GM12878 (cell line): ENCODE measurements at regions not wholly inside any gene's neighbourhood (a gene's known extent, or its start where the extent isn't known, plus 50 kb on each side); places are given as distances from the start of the nearest gene placed in this dataset.

Experiments
- ATAC-seq: fragments of 200-7000 bp; cut with Tn5 transposase; 3 replicates; pipeline ENCODE4 v1.9.1; 2020; ENCODE audit warnings: mild to moderate bottlenecking, moderate library complexity
- BruUV-seq: library from RNA; stranded (reverse); fragments of 400-500 nt; replicated peaks from 2 replicates; lab custom pipeline; 2021; lab: Mats Ljungman, UMichigan
- CTCF ChIA-PET: fragments of 300-600 bp; sonication (Branson Sonifier 250); formaldehyde crosslinking; extraction: SDS; loops from one replicate; lab custom pipeline; 2021; ENCODE audit warnings: inconsistent platforms; lab: Yijun Ruan, JAX
- POLR2A ChIA-PET: fragments of 350-600 bp; formaldehyde crosslinking; extraction: SDS; loops from one replicate; lab custom pipeline; 2021; ENCODE audit warnings: inconsistent platforms; lab: Charles Lee
- RAD21 ChIA-PET: fragments of 300-600 bp; sonication (Branson Sonifier 250); formaldehyde crosslinking; loops from one replicate; lab custom pipeline; 2023; ENCODE audit warnings: antibody characterized with exemption; ENCODE audit not compliant: unreplicated experiment; lab: Charles Lee
- SMC1A ChIA-PET: fragments of 300-600 bp; sonication (Branson Sonifier 250); formaldehyde crosslinking; loops from one replicate; lab custom pipeline; 2023; ENCODE audit not compliant: unreplicated experiment, uncharacterized antibody; lab: Charles Lee
- DNase-seq: peaks from one replicate; pipeline ENCODE4 v3.0.0-alpha.2; 2011; ENCODE audit warnings: low read depth, low spot score
- FAIRE-seq: peaks from 3 replicates; lab custom pipeline; 2011; peaks lifted over from hg19 to GRCh38; lab: Jason Lieb, UNC
- H2AFZ ChIP-seq: 2 replicates; pipeline ENCODE4 v1.6.0; 2011; ENCODE audit warnings: low read depth, low read length, control low read depth; ENCODE audit not compliant: control insufficient read depth
- H3K27ac ChIP-seq: 2 replicates; pipeline ENCODE4 v1.5.1; 2011; ENCODE audit warnings: control low read depth; ENCODE audit not compliant: control insufficient read depth, insufficient read depth
- H3K27me3 ChIP-seq, 2 experiments: replicated peaks in 1 of 2; 2 replicates each; pipeline versions ENCODE4 v1.6.0 to v1.6.1; 2011; ENCODE audit warnings: low read length in 1 of 2; ENCODE audit not compliant: control insufficient read depth in 2 of 2, insufficient read depth in 2 of 2
- H3K36me3 ChIP-seq, 2 experiments: 2 replicates each; pipeline ENCODE4 v1.5.1; 2011; ENCODE audit warnings: low read length in 1 of 2; ENCODE audit not compliant: control insufficient read depth in 2 of 2, insufficient read depth in 2 of 2
- H3K4me1 ChIP-seq: 2 replicates; pipeline ENCODE4 v1.6.1; 2011; ENCODE audit warnings: mild to moderate bottlenecking, low read length, moderate library complexity, mixed read lengths; ENCODE audit not compliant: control insufficient read depth, insufficient read depth
- H3K4me2 ChIP-seq: 2 replicates; pipeline ENCODE4 v1.6.0; 2011; ENCODE audit warnings: control low read depth; ENCODE audit not compliant: control insufficient read depth, insufficient read depth
- H3K4me3 ChIP-seq: fragments of 200-600 bp; sonication (generic); 2 replicates; pipeline ENCODE4 v1.5.1; 2016
- H3K79me2 ChIP-seq: 2 replicates; pipeline ENCODE4 v1.6.0; 2011; ENCODE audit warnings: low read length; ENCODE audit not compliant: control insufficient read depth, insufficient read depth
- H3K9ac ChIP-seq: 2 replicates; pipeline ENCODE4 v1.8.0; 2011; ENCODE audit warnings: low read length, control low read depth, mixed read lengths; ENCODE audit not compliant: control insufficient read depth, insufficient read depth
- H3K9me3 ChIP-seq: replicated peaks from 3 replicates; pipeline ENCODE4 v1.5.1; 2011; ENCODE audit warnings: mild to moderate bottlenecking, low read length; ENCODE audit not compliant: control insufficient read depth, insufficient read depth
- H4K20me1 ChIP-seq: 2 replicates; pipeline ENCODE4 v1.6.0; 2011; ENCODE audit not compliant: control insufficient read depth, insufficient read depth
- DPF2 ChIP-seq: fragments of 450-650 bp; IDR thresholded peaks from 2 replicates; pipeline ENCODE4 v1.6.1; 2017; ENCODE audit warnings: mild to moderate bottlenecking
- ESRRA ChIP-seq: IDR thresholded peaks from 2 replicates; pipeline ENCODE4 v1.6.1; 2012; ENCODE audit warnings: mild to moderate bottlenecking, low read length, improper control_type of control experiment
- JUNB ChIP-seq: IDR thresholded peaks from 2 replicates; pipeline ENCODE4 v1.6.1; 2016; ENCODE audit warnings: antibody characterized with exemption, mild to moderate bottlenecking
- MEF2B ChIP-seq: fragments of 450-650 bp; IDR thresholded peaks from 2 replicates; pipeline ENCODE4 v1.6.1; 2018; ENCODE audit warnings: mild to moderate bottlenecking, moderate library complexity; ENCODE audit not compliant: partially characterized antibody, poor library complexity, severe bottlenecking
- MLLT1 ChIP-seq: fragments of 450-650 bp; IDR thresholded peaks from 2 replicates; pipeline ENCODE4 v1.6.1; 2016; ENCODE audit warnings: mild to moderate bottlenecking
- WGBS: methylation state at CpG from one replicate; pipeline ENCODE4 v1.1.6; 2016; ENCODE audit warnings: low lambda C conversion rate; ENCODE audit not compliant: insufficient replicate concordance, insufficient coverage; ENCODE audit errors: missing lambda C conversion rate; 5-methylcytosine and 5-hydroxymethylcytosine counted together
- in situ Hi-C: fragments of 300-500 bp; cut with MboI; formaldehyde crosslinking; loops from 9 replicates; pipeline ENCODE4 v1.14.3; 2018; ENCODE audit warnings: mixed read lengths
- intact Hi-C: fragments of 100-400 bp; cut with micrococcal nuclease; formaldehyde crosslinking; loops from one replicate; pipeline ENCODE4 v1.14.2; 2022; ENCODE audit not compliant: unreplicated experiment
- TF ChIP-seq, protein P1 (sequence below): IDR thresholded peaks from 2 replicates; pipeline ENCODE4 v1.6.1; 2012; ENCODE audit warnings: low read depth, low read length, improper control_type of control experiment
- TF ChIP-seq, protein P2 (sequence below): fragments of 450-650 bp; IDR thresholded peaks from 2 replicates; pipeline ENCODE4 v1.6.1; 2017; ENCODE audit warnings: mild to moderate bottlenecking, moderate library complexity

DNA sequence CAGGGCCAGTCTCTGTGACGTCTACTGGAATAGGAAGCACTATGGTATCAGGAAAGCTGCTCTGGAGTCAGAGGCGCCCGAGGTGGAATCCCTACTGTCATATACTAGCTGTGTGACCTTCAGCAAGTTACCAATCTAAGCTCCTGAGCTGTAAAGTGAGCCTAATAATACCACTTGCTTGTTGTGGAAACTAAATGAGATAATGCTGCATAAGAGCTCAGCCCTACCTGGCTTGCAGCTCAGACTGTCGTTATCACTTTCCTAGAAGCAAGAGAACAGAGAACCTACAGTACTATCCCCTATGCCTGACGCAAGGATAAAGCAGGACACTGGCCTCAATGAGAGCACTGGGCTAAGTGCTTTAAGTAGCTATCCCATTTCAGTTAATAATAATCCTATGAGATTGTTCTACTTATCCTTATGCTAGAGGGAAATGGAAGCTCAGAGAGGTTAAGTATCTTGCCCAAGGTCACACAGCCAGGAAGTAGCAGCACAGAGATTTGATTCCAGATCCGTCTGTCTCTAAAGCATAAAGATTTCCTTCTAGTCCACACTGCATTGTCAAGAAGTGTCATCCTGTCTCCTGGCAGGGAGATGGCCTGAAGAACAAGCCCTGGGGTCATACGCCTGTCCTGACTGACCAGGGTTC, 195.2 kb downstream of the TLE3 start:
- no TSS peak for BruUV-seq
- ChIA-PET RAD21 (no interaction called here), POLR2A (no interaction called here)
- no peak overlapping the region for H3K9ac ChIP-seq
- H4K20me1 ChIP-seq = no peaks in the 10 kb centered on the region
- no peaks in the 10 kb centered on the region for H3K4me1 ChIP-seq
- TF ChIP-seq, protein P1, sequence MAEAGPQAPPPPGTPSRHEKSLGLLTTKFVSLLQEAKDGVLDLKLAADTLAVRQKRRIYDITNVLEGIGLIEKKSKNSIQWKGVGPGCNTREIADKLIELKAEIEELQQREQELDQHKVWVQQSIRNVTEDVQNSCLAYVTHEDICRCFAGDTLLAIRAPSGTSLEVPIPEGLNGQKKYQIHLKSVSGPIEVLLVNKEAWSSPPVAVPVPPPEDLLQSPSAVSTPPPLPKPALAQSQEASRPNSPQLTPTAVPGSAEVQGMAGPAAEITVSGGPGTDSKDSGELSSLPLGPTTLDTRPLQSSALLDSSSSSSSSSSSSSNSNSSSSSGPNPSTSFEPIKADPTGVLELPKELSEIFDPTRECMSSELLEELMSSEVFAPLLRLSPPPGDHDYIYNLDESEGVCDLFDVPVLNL = no peak
- TF ChIP-seq ESRRA = no peak
- TF ChIP-seq, all 136 proteins: peak for 0
- WGBS = 39% methylated on average over 7 of the region's 7 CpGs
- Histone ChIP-seq H3K4me3 (no peak overlapping the region), H3K27me3 (no peaks in the 10 kb centered on the region), H3K27ac (no peak overlapping the region), H3K4me2 (no peak overlapping the region), H3K9me3 (no peaks in the 10 kb centered on the region), H3K79me2 (no peaks in the 10 kb centered on the region), H3K36me3 (no peaks in the 10 kb centered on the region), H2AFZ (no peak overlapping the region)
- intact Hi-C loops = no loop called here
- in situ Hi-C loops = no loop called here
- FAIRE-seq (no peak), DNase-seq (no peak), ATAC-seq (no peak)
- ChIA-PET SMC1A (interaction anchor here (0.6 to 1.4 kb wide), 2 partner anchors 12 to 151 kb away, joined by 4 read pairs; no protein-coding TSS in a partner anchor), CTCF (no interaction called here)

DNA sequence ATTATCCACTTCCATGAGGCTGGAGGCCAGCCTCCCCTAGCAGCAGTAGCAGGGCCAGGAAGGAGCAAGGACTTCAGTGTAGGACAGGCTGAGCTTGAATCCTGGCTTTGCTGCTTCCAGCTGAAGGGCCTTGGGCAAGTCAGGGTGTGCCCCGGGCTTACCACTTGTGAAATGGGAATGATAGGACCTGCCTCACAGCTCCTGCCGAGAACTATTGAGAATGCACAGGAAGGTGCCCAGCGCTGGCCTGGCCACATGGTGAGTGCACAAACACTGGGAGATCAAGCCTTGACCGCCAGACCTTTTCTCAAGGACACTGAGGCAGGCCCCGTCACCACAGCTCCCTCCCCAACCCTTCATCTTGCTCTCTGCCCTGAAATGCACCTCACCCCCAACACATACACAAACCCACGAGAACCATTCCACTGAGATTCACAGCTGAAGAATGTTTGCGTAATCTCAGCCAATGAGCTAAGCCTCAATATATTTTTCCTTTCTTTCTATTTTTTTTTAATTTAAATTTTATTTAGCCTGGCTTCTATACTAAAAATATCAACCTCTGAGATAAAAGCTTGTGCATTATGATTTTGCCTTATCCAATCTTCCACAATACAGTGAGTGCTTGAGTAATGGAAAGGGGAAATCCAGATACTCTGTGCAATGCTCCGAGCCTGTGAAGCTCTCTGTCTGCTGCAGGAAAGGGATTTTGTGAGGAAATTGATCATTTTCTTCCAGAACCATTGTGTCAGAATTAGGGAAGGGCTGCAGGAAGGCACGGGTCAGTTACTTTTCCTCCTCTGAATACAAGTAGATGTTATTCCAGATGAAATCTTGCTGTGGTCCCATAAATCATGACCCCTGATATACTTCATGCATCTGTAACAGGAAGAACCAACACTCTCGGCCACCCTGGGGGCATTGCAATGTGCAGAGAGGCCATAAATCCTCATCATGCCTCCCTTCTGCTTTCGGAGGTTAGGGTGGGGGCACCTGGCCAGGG, 193.9 kb downstream of the TLE3 start:
- H3K4me2 ChIP-seq = no peak overlapping the region
- ChIA-PET CTCF (interaction anchor here (1.0 kb wide), 1 partner anchor 9 kb away, joined by 3 read pairs; no protein-coding TSS in a partner anchor), RAD21 (no interaction called here), POLR2A (no interaction called here), SMC1A (interaction anchor here (0.6 to 1.4 kb wide), 3 partner anchors 13 to 1175 kb away, joined by 3 to 4 read pairs (median 3); no protein-coding TSS in a partner anchor)
- H3K27ac ChIP-seq = no peak overlapping the region
- H3K4me1 ChIP-seq = no peaks in the 10 kb centered on the region
- no peaks in the 10 kb centered on the region for H3K36me3 ChIP-seq
- intact Hi-C loops = no loop called here
- H3K79me2 ChIP-seq = no peaks in the 10 kb centered on the region
- H4K20me1 ChIP-seq = no peaks in the 10 kb centered on the region
- FAIRE-seq (no peak), ATAC-seq (no peak), DNase-seq (no peak)
- no peak overlapping the region for H3K4me3 ChIP-seq
- H3K9ac ChIP-seq = no peak overlapping the region
- no peak overlapping the region for H2AFZ ChIP-seq
- no peaks in the 10 kb centered on the region for H3K27me3 ChIP-seq
- 34% methylated on average over 11 of the region's 11 CpGs for WGBS
- in situ Hi-C loops = no loop called here
- BruUV-seq = no TSS peak
- H3K9me3 ChIP-seq = no peaks in the 10 kb centered on the region; the same call in 2 of the 3 replicates
- TF ChIP-seq DPF2 (no peak), MEF2B (no peak), MLLT1 (no peak), JUNB (no peak)
- TF ChIP-seq, protein P2, sequence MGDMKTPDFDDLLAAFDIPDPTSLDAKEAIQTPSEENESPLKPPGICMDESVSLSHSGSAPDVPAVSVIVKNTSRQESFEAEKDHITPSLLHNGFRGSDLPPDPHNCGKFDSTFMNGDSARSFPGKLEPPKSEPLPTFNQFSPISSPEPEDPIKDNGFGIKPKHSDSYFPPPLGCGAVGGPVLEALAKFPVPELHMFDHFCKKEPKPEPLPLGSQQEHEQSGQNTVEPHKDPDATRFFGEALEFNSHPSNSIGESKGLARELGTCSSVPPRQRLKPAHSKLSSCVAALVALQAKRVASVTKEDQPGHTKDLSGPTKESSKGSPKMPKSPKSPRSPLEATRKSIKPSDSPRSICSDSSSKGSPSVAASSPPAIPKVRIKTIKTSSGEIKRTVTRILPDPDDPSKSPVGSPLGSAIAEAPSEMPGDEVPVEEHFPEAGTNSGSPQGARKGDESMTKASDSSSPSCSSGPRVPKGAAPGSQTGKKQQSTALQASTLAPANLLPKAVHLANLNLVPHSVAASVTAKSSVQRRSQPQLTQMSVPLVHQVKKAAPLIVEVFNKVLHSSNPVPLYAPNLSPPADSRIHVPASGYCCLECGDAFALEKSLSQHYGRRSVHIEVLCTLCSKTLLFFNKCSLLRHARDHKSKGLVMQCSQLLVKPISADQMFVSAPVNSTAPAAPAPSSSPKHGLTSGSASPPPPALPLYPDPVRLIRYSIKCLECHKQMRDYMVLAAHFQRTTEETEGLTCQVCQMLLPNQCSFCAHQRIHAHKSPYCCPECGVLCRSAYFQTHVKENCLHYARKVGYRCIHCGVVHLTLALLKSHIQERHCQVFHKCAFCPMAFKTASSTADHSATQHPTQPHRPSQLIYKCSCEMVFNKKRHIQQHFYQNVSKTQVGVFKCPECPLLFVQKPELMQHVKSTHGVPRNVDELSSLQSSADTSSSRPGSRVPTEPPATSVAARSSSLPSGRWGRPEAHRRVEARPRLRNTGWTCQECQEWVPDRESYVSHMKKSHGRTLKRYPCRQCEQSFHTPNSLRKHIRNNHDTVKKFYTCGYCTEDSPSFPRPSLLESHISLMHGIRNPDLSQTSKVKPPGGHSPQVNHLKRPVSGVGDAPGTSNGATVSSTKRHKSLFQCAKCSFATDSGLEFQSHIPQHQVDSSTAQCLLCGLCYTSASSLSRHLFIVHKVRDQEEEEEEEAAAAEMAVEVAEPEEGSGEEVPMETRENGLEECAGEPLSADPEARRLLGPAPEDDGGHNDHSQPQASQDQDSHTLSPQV = no peak
